CD4-positive, alpha-beta memory T cell (primary cell): ENCODE measurements at regions not wholly inside any gene's neighbourhood (a gene's known extent, or its start where the extent isn't known, plus 50 kb on each side); places are given as distances from the start of the nearest gene placed in this dataset.
A peak's percentile ranks its signal among the peaks of the same experiment; 100 is the strongest.

Experiments used
- CTCF ChIA-PET: fragments of 350-600 bp; sonication (Branson Sonifier 250); formaldehyde crosslinking; loops from one replicate; lab custom pipeline; 2021; ENCODE audit warnings: inconsistent platforms; ENCODE audit not compliant: partially characterized antibody; lab: Charles Lee
- POLR2A ChIA-PET: fragments of 350-600 bp; sonication (Branson Sonifier 250); formaldehyde crosslinking; loops from one replicate; lab custom pipeline; 2021; ENCODE audit not compliant: partially characterized antibody; lab: Charles Lee
- DNase-seq, 5 donors: peaks; one replicate each; pipeline versions ENCODE4 v3.0.0 to v3.0.0-alpha.2; 2020 to 2022; ENCODE audit warnings: mixed read lengths in 1 of 5
- H3K27ac ChIP-seq: one replicate; pipeline ENCODE4 v1.7.0; 2013; ENCODE audit warnings: low read depth, low read length
- H3K27me3 ChIP-seq: 2 replicates; pipeline ENCODE4 v1.7.0; 2013; ENCODE audit warnings: mild to moderate bottlenecking, low read length, moderate library complexity; ENCODE audit not compliant: insufficient read depth
- H3K36me3 ChIP-seq: 2 replicates; pipeline ENCODE4 v1.7.0; 2013; ENCODE audit warnings: mild to moderate bottlenecking, low read length, moderate library complexity; ENCODE audit not compliant: insufficient read depth
- H3K4me1 ChIP-seq: 2 replicates; pipeline ENCODE4 v1.7.0; 2013; ENCODE audit warnings: mild to moderate bottlenecking, low read length, moderate library complexity; ENCODE audit not compliant: insufficient read depth
- H3K4me3 ChIP-seq, 2 donors: one replicate each; pipeline ENCODE4 v1.7.0; 2013; ENCODE audit warnings: low read length in 2 of 2, mild to moderate bottlenecking in 1 of 2
- H3K9me3 ChIP-seq, 2 donors: one replicate each; pipeline ENCODE4 v1.7.0; 2013; ENCODE audit warnings: low read length in 2 of 2, control low read depth in 1 of 2; ENCODE audit not compliant: control insufficient read depth in 1 of 2
- H3K27ac Mint-ChIP-seq, 7 donors: one replicate each; pipeline ENCODE4 v1.8.0; 2020 to 2021; ENCODE audit warnings: mixed read lengths in 7 of 7, mild to moderate bottlenecking in 6 of 7, inconsistent platforms in 3 of 7, moderate library complexity in 3 of 7
- H3K27me3 Mint-ChIP-seq, 2 donors: one replicate each; pipeline ENCODE4 v1.8.0; 2020 to 2021; ENCODE audit warnings: mixed read lengths in 2 of 2
- H3K36me3 Mint-ChIP-seq, 2 donors: one replicate each; pipeline ENCODE4 v1.8.0; 2020 to 2021; ENCODE audit warnings: mixed read lengths in 2 of 2, inconsistent platforms in 1 of 2, mild to moderate bottlenecking in 1 of 2
- H3K4me1 Mint-ChIP-seq, 4 donors: one replicate each; pipeline ENCODE4 v1.8.0; 2020 to 2021; ENCODE audit warnings: mixed read lengths in 4 of 4, mild to moderate bottlenecking in 1 of 4
- H3K4me3 Mint-ChIP-seq, 8 donors: one replicate each; pipeline ENCODE4 v1.8.0; 2020 to 2021; ENCODE audit warnings: mixed read lengths in 8 of 8, mild to moderate bottlenecking in 7 of 8, moderate library complexity in 6 of 8, inconsistent platforms in 3 of 8
- H3K9me3 Mint-ChIP-seq, 8 donors: one replicate each; pipeline ENCODE4 v1.8.0; 2020 to 2021; ENCODE audit warnings: mixed read lengths in 8 of 8, mild to moderate bottlenecking in 5 of 8, inconsistent platforms in 3 of 8, moderate library complexity in 1 of 8
- intact Hi-C: fragments of 100-400 bp; cut with micrococcal nuclease; formaldehyde crosslinking; loops from one replicate; pipeline ENCODE4 v1.15.1; 2023

DNA sequence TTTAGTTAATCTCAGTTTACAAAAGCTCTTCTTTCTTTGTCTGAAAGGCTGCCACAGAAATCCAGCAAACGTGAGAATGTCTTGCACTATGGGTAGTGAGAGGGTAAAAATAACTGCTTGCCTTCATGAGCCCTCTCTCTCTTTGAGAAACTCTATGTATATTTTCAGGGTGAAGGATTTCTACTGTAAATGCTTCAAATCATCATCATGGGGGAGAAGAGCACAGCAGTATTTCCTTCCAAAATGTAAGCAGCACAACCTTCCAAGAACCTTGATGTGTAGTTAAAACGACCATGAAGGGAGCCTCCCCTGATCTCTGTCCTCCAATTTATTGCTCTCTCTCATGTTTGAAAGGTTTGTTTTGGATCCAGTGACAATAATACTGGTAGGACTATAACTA is 141.3 kb upstream of the CENPW start:
- H3K4me3 Mint-ChIP-seq, result peak overlapping the region in 1 of 8 donors; percentile 22
- no peak overlapping the region for H3K27ac ChIP-seq
- POLR2A ChIA-PET, result no interaction called here
- peaks cover 0 to 6% (median 0%) of the 10 kb centered on the region in 8 donors for H3K9me3 Mint-ChIP-seq
- H3K27me3 ChIP-seq, result no peaks in the 10 kb centered on the region
- no peaks in the 10 kb centered on the region for H3K9me3 ChIP-seq
- H3K36me3 ChIP-seq, result no peaks in the 10 kb centered on the region
- no peaks in the 10 kb centered on the region for H3K4me1 ChIP-seq
- no peak overlapping the region for H3K4me3 ChIP-seq
- H3K27me3 Mint-ChIP-seq, result no peaks in the 10 kb centered on the region
- intact Hi-C loops, result no loop called here
- peaks cover 1 to 22% of the 10 kb centered on the region in 2 donors for H3K36me3 Mint-ChIP-seq
- peaks cover 0 to 9% (median 4%) of the 10 kb centered on the region in 4 donors for H3K4me1 Mint-ChIP-seq
- no peak for DNase-seq
- H3K27ac Mint-ChIP-seq, result no peak overlapping the region
- CTCF ChIA-PET, result no interaction called here

- Mint-ChIP-seq H3K27ac (peak overlapping the region in 1 of 7 donors; percentile 12), H3K9me3 (peaks cover 0 to 3% (median 0%) of the 10 kb centered on the region in 8 donors), H3K4me1 (peaks cover 0 to 9% (median 4%) of the 10 kb centered on the region in 4 donors), H3K4me3 (peak overlapping the region; percentile 13 to 75 (median 56)), H3K36me3 (peaks cover 0 to 22% of the 10 kb centered on the region in 2 donors), H3K27me3 (no peaks in the 10 kb centered on the region)
- Histone ChIP-seq H3K36me3 (no peaks in the 10 kb centered on the region), H3K27me3 (no peaks in the 10 kb centered on the region), H3K9me3 (no peaks in the 10 kb centered on the region), H3K27ac (no peak overlapping the region), H3K4me3 (no peak overlapping the region), H3K4me1 (no peaks in the 10 kb centered on the region)
- ChIA-PET CTCF (no interaction called here), POLR2A (no interaction called here)
- intact Hi-C loops, result no loop called here
- no peak for DNase-seq
Measured at GRCh38 chr6:126199466-126199865, 140.4 kb upstream of the CENPW start.

DNA sequence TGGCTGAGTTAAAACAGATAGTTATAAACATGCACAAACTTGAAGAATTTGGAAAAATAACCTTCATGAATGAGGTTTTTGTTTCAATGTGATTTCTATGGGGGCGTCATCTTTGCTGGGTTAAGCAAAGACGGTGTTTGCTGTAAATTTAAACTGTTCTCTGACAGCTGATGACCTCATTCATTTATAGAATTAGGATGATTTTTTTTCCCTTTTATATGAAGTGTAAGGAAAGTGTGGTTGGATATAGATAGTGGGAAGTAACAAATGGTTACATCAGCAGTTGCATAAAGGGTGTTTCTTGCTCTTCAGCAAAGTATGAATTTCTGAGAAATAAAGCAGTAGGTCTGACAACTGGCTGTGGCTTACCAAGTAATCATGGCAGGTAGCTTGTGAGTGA is 137.2 kb upstream of the CENPW start:
- Mint-ChIP-seq H3K4me3 (no peak overlapping the region), H3K27ac (no peak overlapping the region), H3K27me3 (no peaks in the 10 kb centered on the region), H3K36me3 (peaks cover 0 to 18% of the 10 kb centered on the region in 2 donors), H3K9me3 (peaks cover 0 to 3% (median 0%) of the 10 kb centered on the region in 8 donors), H3K4me1 (peaks cover 0 to 9% (median 4%) of the 10 kb centered on the region in 4 donors)
- H3K36me3 ChIP-seq, result no peaks in the 10 kb centered on the region
- no peak for DNase-seq
- no peaks in the 10 kb centered on the region for H3K4me1 ChIP-seq
- H3K27ac ChIP-seq, result no peak overlapping the region
- no peaks in the 10 kb centered on the region for H3K9me3 ChIP-seq
- ChIA-PET CTCF (no interaction called here), POLR2A (no interaction called here)
- no peaks in the 10 kb centered on the region for H3K27me3 ChIP-seq
- H3K4me3 ChIP-seq, result no peak overlapping the region
- intact Hi-C loops, result no loop called here

DNA sequence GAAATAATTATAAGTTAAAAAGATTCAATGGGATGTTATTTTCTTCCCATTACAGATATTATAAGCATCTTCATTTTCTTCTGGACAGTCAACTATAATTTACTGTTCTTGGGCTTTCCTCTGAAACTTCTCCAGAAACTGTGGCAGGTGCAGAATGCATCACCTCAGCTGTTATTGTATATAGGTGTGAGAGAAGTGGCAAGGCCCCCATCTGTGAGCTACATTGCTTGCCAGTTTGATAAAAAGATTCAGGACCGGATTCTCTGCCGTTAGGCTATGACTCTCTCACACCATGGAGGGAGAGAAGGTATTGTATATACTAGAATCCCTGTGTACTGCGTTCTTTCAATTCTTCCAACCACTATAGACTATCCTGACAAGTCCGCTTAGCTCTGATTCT is 135.8 kb upstream of the CENPW start:
- Mint-ChIP-seq H3K4me3 (no peak overlapping the region), H3K27me3 (no peaks in the 10 kb centered on the region), H3K27ac (no peak overlapping the region), H3K4me1 (peaks cover 0 to 9% (median under 1%) of the 10 kb centered on the region in 4 donors), H3K9me3 (peaks cover 0 to 3% (median 0%) of the 10 kb centered on the region in 8 donors), H3K36me3 (peaks cover 0 to 15% of the 10 kb centered on the region in 2 donors)
- Histone ChIP-seq H3K4me1 (no peaks in the 10 kb centered on the region), H3K27ac (no peak overlapping the region), H3K9me3 (no peaks in the 10 kb centered on the region), H3K36me3 (no peaks in the 10 kb centered on the region), H3K27me3 (no peaks in the 10 kb centered on the region), H3K4me3 (no peak overlapping the region)
- ChIA-PET POLR2A (no interaction called here), CTCF (no interaction called here)
- intact Hi-C loops, result no loop called here
- no peak for DNase-seq

DNA sequence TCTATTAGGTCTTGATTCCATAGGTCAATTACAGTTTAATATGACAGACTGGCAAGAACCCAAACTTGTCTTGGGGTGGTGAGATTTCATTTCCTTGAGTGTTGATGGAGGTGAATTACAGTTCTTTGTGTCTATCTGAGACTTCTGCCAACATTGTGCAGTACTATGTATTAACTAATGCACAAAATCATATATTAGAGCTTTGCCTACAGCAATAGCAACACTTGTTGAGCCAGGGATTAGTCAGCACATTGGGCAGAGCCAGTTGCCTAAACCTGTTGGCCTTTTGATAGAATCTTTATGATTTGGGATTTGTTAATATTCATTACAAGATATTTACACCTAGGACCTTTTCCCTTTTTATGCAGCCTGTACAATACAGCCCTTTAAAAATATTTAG is 135.3 kb upstream of the CENPW start:
- no peak overlapping the region for H3K27ac ChIP-seq
- Mint-ChIP-seq H3K27me3 (no peaks in the 10 kb centered on the region), H3K9me3 (peaks cover 0 to 2% (median 0%) of the 10 kb centered on the region in 8 donors), H3K27ac (no peak overlapping the region), H3K36me3 (peaks cover 0 to 11% of the 10 kb centered on the region in 2 donors), H3K4me3 (no peak overlapping the region), H3K4me1 (peaks cover 0 to 5% (median under 1%) of the 10 kb centered on the region in 4 donors)
- no peaks in the 10 kb centered on the region for H3K27me3 ChIP-seq
- no peaks in the 10 kb centered on the region for H3K4me1 ChIP-seq
- intact Hi-C loops, result no loop called here
- H3K4me3 ChIP-seq, result no peak overlapping the region
- H3K9me3 ChIP-seq, result no peaks in the 10 kb centered on the region
- ChIA-PET POLR2A (no interaction called here), CTCF (no interaction called here)
- no peak for DNase-seq
- no peaks in the 10 kb centered on the region for H3K36me3 ChIP-seq

DNA sequence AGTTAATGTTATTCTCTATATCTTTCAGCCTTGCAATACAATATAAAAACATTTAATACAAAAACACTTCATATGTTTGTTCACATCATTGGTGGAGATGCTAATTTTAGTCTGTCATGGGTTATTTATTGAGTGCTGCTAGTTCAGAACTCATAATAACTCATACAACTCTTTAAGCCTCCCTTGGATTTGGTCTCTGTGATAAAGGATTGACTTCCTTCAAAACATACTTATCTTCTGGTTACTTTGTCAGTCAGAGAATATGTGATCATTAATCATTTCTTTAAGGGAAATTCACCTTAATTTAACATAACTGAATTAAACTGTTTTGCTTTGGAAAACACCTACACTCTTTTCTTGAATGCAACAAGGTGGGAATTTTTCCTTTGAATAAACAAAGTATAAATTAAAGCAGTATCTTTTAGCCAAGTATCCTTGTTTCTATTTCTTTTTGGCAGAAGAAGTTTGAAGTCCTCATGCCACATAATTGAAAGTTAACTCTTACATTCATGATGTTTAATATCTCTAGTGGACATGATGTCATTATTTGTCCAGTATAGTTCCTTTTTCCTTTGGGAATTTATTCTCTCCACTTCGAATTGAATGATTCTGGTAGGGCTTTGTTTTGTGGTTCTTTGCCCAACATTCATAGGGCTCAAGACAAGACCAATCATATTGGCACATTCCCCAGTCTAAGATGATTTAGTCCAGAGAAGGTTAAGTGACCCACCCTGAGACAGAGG is 133.2 kb upstream of the CENPW start:
- H3K4me3 ChIP-seq, result no peak overlapping the region
- Mint-ChIP-seq H3K36me3 (no peaks in the 10 kb centered on the region), H3K4me1 (no peaks in the 10 kb centered on the region), H3K27ac (no peak overlapping the region), H3K9me3 (no peaks in the 10 kb centered on the region), H3K4me3 (no peak overlapping the region), H3K27me3 (no peaks in the 10 kb centered on the region)
- H3K36me3 ChIP-seq, result no peaks in the 10 kb centered on the region
- H3K27me3 ChIP-seq, result no peaks in the 10 kb centered on the region
- DNase-seq, result no peak
- no peaks in the 10 kb centered on the region for H3K4me1 ChIP-seq
- no peak overlapping the region for H3K27ac ChIP-seq
- intact Hi-C loops, result no loop called here
- POLR2A ChIA-PET, result no interaction called here
- CTCF ChIA-PET, result interaction anchor here (1.1 kb wide), 1 partner anchor 19 kb away, joined by 3 read pairs; no protein-coding TSS in a partner anchor
- H3K9me3 ChIP-seq, result no peaks in the 10 kb centered on the region

DNA sequence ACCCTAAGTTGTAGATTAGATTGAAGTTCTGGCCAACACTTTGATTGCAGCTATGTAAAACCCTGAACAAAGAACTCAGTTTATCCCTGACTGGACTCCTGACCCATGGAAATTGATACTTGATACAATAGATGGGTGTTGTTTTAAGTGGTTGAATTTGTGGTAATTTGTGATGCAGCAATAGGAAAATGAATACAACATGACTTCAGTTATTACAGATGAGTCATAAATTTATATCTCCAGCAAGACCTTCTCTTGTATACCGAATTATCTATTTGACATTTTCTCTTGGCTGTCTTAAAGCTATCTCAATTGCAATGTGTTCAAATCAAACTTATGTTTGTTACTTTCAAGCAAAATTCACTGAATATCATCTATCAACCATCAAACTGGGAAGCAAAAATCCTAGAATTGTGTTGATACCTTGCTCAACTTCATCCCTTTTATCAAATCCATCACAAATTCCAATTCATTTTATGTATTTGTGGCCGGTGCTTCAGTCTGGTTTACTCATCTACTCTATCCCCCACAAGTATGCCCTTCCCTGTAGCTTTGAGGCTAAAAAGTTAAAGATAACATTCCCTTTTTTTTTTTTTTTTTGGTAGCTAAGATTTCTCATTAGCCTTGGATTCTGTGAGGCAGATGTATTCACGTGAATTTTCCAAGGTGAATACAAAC is 129.4 kb upstream of the CENPW start:
- H3K27ac Mint-ChIP-seq, result no peak overlapping the region
- no peak for DNase-seq
- POLR2A ChIA-PET, result no interaction called here
- no peak overlapping the region for H3K27ac ChIP-seq
- H3K4me1 ChIP-seq, result no peaks in the 10 kb centered on the region
- H3K9me3 Mint-ChIP-seq, result peaks cover 0 to 2% (median 0%) of the 10 kb centered on the region in 8 donors
- intact Hi-C loops, result no loop called here
- no peaks in the 10 kb centered on the region for H3K27me3 ChIP-seq
- no peaks in the 10 kb centered on the region for H3K36me3 ChIP-seq
- H3K36me3 Mint-ChIP-seq, result no peaks in the 10 kb centered on the region
- H3K4me1 Mint-ChIP-seq, result no peaks in the 10 kb centered on the region
- no peak overlapping the region for H3K4me3 Mint-ChIP-seq
- no peaks in the 10 kb centered on the region for H3K27me3 Mint-ChIP-seq
- no peak overlapping the region for H3K4me3 ChIP-seq
- no peaks in the 10 kb centered on the region for H3K9me3 ChIP-seq
- CTCF ChIA-PET, result no interaction called here
